Stimulated activated CD4-positive, alpha-beta T cell treated with anti-CD3 and anti-CD28 coated beads, Interleukin-1b, Interleukin-23, amount 100 ng/mL, for 48 hours (primary cell): ENCODE measurements at regions not wholly inside any gene's neighbourhood (a gene's known extent, or its start where the extent isn't known, plus 50 kb on each side); places are given as distances from the start of the nearest gene placed in this dataset.

Experiments used
- DNase-seq: peaks from one replicate; pipeline ENCODE4 v3.0.0-alpha.2; 2020

- DNase-seq = no peak
Observed at GRCh38 chr9:119441338-119441737, 72.1 kb upstream of the BRINP1 start.

- DNase-seq = no peak
Observed at GRCh38 chr9:119436261-119436660, 67.0 kb upstream of the BRINP1 start.

GRCh38 chr9:119435076-119435475 lies 65.8 kb upstream of the BRINP1 start:
- no peak for DNase-seq

GRCh38 chr9:119432428-119432827 lies 63.2 kb upstream of the BRINP1 start:
- DNase-seq = no peak

- DNase-seq = no peak
Observed at GRCh38 chr9:119429302-119429701, 60.1 kb upstream of the BRINP1 start.

- DNase-seq = no peak
Observed at GRCh38 chr9:119420231-119420630, 51.0 kb upstream of the BRINP1 start.
